H1 (cell line): ENCODE measurements at regions not wholly inside any gene's neighbourhood (a gene's known extent, or its start where the extent isn't known, plus 50 kb on each side); places are given as distances from the start of the nearest gene placed in this dataset.

Source experiments
- ATF2 ChIP-seq: IDR thresholded peaks from 2 replicates; pipeline ENCODE4 v1.6.1; 2012; ENCODE audit warnings: low read length, inconsistent platforms
- CBX5 ChIP-seq: fragments of 300-800, 300-1000 bp; sonication (generic); IDR thresholded peaks from 2 replicates; pipeline ENCODE4 v1.7.1; 2016; ENCODE audit warnings: antibody characterized with exemption, low read length, low read depth
- CHD1 ChIP-seq: IDR thresholded peaks from 2 replicates; pipeline ENCODE4 v1.6.1; 2012; ENCODE audit warnings: low read depth, low read length, improper control_type of control experiment
- CHD7 ChIP-seq: fragments of 300-600 bp; sonication (generic); IDR thresholded peaks from 2 replicates; pipeline ENCODE4 v1.7.1; 2012; ENCODE audit warnings: low read length, moderate library complexity, mild to moderate bottlenecking, inconsistent platforms; ENCODE audit not compliant: insufficient replicate concordance
- MAX ChIP-seq: IDR thresholded peaks from 2 replicates; pipeline ENCODE4 v1.6.1; 2012; ENCODE audit warnings: inconsistent platforms

GRCh38 chrX:5306654-5307121 is 922.0 kb downstream of the NLGN4X start (continued):
- TF ChIP-seq CHD7 (no peak), ATF2 (no peak), MAX (no peak), CHD1 (no peak), CBX5 (no peak)
